SK-N-MC (cell line): ENCODE measurements at regions not wholly inside any gene's neighbourhood (a gene's known extent, or its start where the extent isn't known, plus 50 kb on each side); places are given as distances from the start of the nearest gene placed in this dataset.

Source experiments
- DNase-seq: peaks from one replicate; pipeline ENCODE4 v3.0.0-alpha.2; 2011; ENCODE audit warnings: low read depth, low spot score
- H3K27ac ChIP-seq: fragments of 200-600 bp; sonication (generic); 2 replicates; pipeline ENCODE4 v1.5.1; 2016; ENCODE audit warnings: mixed run types
- H3K36me3 ChIP-seq: fragments of 200-600 bp; sonication (generic); 2 replicates; pipeline ENCODE4 v1.6.1; 2017; ENCODE audit warnings: antibody characterized with exemption, low read length, mixed read lengths; ENCODE audit not compliant: insufficient read depth
- H3K4me3 ChIP-seq: fragments of 200-600 bp; sonication (generic); 2 replicates; pipeline ENCODE4 v1.5.1; 2016
- H3K9ac ChIP-seq: fragments of 200-600 bp; sonication (generic); 2 replicates; pipeline ENCODE4 v1.8.0; 2017; ENCODE audit warnings: mixed run types, mixed read lengths; ENCODE audit not compliant: insufficient read length
- H3K9me3 ChIP-seq: fragments of 200-600 bp; sonication (generic); 2 replicates; pipeline ENCODE4 v1.6.1; 2017; ENCODE audit warnings: low read depth, mild to moderate bottlenecking, antibody characterized with exemption, low read length, moderate library complexity, mixed read lengths
- EZH2 ChIP-seq: fragments of 200-600 bp; sonication (generic); IDR thresholded peaks from one replicate; pipeline ENCODE4 v1.6.1; 2017; ENCODE audit warnings: antibody characterized with exemption
- FOXP2 ChIP-seq: optimal IDR thresholded peaks from 2 replicates; pipeline ENCODE3; 2011; ENCODE audit warnings: mild to moderate bottlenecking, moderate library complexity; ENCODE audit not compliant: insufficient read depth; ENCODE audit errors: extremely low read length, control extremely low read depth
- POLR2AphosphoS5 ChIP-seq: IDR thresholded peaks from 2 replicates; pipeline ENCODE4 v1.6.1; 2012; ENCODE audit warnings: mild to moderate bottlenecking, low read depth, low read length, borderline replicate concordance

DNA sequence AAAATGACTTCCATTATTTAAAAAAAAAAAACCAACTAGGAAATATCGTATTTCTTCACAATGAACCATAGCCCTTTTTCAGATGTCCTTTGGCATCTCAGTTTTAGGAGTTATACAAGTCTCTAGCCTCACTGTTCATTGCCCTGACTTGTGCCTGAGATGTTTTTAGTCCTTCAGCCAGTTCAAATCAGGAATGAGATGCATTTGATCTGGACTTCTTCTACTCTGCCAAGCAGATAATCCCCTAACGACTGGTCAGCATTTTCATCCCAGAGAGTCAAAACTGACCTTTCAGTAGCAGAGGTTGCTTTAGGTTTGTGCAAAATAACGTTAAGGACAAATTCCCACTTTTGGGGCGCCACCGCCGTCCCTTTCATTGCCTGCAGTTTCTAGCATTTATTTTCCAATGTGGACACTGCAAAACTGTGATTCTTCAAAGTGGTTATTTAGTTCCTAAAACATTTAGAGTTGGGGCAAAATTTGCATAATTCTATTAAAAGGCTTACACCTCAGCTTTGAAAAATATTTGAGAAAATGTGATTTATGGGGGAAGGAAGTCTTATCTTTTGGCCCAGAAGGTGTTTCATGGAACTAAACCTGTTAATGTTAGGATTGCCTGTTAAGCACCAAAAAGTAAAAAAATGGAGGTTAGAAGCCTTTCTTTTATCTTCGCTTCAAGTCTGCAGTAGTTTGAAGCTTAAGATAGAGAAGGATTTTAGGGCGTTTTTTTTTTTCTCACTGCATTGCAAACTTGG, 152.0 kb upstream of the SGK1 start:
- H3K9ac ChIP-seq, result no peak overlapping the region
- DNase-seq, result no peak
- H3K27ac ChIP-seq, result no peak overlapping the region
- TF ChIP-seq FOXP2 (no peak), EZH2 (no peak)
- no peaks in the 10 kb centered on the region for H3K36me3 ChIP-seq
- no peak overlapping the region for H3K4me3 ChIP-seq
- no peaks in the 10 kb centered on the region for H3K9me3 ChIP-seq

DNA sequence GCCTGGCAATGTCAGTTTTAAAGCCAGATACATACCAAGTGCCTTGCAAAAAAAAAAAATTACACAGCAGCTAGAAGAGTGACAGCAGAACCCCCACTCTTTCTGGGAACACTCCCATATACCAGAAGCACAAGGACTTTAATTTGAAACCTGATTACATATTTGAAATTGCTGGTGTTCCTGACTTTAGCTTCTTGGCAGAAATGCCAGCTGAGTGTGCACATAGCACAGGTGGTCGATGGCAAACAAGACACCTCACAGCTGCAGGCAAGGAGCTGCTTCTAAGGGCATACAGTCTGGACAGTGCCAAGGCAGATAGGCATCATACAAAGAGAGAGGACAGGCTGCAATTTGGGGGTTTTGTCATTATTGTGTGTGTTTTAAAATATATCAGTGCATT, 150.7 kb upstream of the SGK1 start:
- no peak overlapping the region for H3K4me3 ChIP-seq
- no peak for DNase-seq
- H3K9me3 ChIP-seq, result no peaks in the 10 kb centered on the region
- TF ChIP-seq FOXP2, result no peak
- no peak for TF ChIP-seq EZH2
- TF ChIP-seq POLR2AphosphoS5, result no peak
- H3K36me3 ChIP-seq, result no peaks in the 10 kb centered on the region
- H3K27ac ChIP-seq, result no peak overlapping the region
- no peak overlapping the region for H3K9ac ChIP-seq

- Histone ChIP-seq H3K36me3 (no peaks in the 10 kb centered on the region), H3K9me3 (no peaks in the 10 kb centered on the region), H3K4me3 (no peak overlapping the region), H3K27ac (no peak overlapping the region), H3K9ac (no peak overlapping the region)
- DNase-seq, result no peak
- TF ChIP-seq POLR2AphosphoS5 (no peak), EZH2 (no peak)
These were observed 149.7 kb upstream of the SGK1 start for GRCh38 chr6:134467620-134468019.

GRCh38 chr6:134466771-134467525, 149.0 kb upstream of the SGK1 start:
- no peak overlapping the region for H3K27ac ChIP-seq
- DNase-seq, result no peak
- H3K4me3 ChIP-seq, result no peak overlapping the region
- H3K36me3 ChIP-seq, result no peaks in the 10 kb centered on the region
- TF ChIP-seq FOXP2 (no peak), EZH2 (no peak), POLR2AphosphoS5 (no peak)
- H3K9me3 ChIP-seq, result no peaks in the 10 kb centered on the region
- no peak overlapping the region for H3K9ac ChIP-seq

GRCh38 chr6:134464690-134465411, 146.9 kb upstream of the SGK1 start:
- H3K9me3 ChIP-seq, result no peaks in the 10 kb centered on the region
- no peak for DNase-seq
- no peak overlapping the region for H3K4me3 ChIP-seq
- no peak overlapping the region for H3K27ac ChIP-seq
- no peak overlapping the region for H3K9ac ChIP-seq
- TF ChIP-seq POLR2AphosphoS5, result no peak
- no peak for TF ChIP-seq EZH2
- no peak for TF ChIP-seq FOXP2
- H3K36me3 ChIP-seq, result no peaks in the 10 kb centered on the region

GRCh38 chr6:134458857-134459657, 141.1 kb upstream of the SGK1 start:
- no peak for TF ChIP-seq POLR2AphosphoS5
- TF ChIP-seq FOXP2, result no peak
- no peak for TF ChIP-seq EZH2
- Histone ChIP-seq H3K9me3 (no peaks in the 10 kb centered on the region), H3K27ac (no peak overlapping the region), H3K4me3 (no peak overlapping the region), H3K36me3 (no peaks in the 10 kb centered on the region), H3K9ac (no peak overlapping the region)
- no peak for DNase-seq

DNA sequence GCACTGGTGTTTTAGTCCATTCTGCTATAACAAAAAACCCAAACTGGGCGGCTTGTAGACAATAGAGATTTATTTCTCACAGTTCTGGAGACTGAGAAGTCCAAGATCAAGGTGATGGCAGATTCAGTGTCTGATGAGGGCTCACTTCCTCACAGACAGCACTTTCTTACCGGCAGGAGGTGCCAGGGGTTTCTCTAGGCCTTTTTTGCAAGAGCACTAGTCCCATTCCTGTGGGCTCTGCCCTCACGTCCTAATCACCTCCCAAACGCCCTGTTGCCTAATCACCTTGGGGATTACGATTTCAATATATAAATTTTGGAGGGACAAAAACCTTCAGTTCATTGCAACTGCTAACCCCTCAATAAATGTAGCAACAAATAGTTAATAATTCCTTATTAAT, 140.0 kb upstream of the SGK1 start:
- no peak overlapping the region for H3K9ac ChIP-seq
- H3K4me3 ChIP-seq, result no peak overlapping the region
- no peak for DNase-seq
- H3K27ac ChIP-seq, result no peak overlapping the region
- H3K36me3 ChIP-seq, result no peaks in the 10 kb centered on the region
- TF ChIP-seq POLR2AphosphoS5 (no peak), EZH2 (no peak), FOXP2 (no peak)
- no peaks in the 10 kb centered on the region for H3K9me3 ChIP-seq

DNA sequence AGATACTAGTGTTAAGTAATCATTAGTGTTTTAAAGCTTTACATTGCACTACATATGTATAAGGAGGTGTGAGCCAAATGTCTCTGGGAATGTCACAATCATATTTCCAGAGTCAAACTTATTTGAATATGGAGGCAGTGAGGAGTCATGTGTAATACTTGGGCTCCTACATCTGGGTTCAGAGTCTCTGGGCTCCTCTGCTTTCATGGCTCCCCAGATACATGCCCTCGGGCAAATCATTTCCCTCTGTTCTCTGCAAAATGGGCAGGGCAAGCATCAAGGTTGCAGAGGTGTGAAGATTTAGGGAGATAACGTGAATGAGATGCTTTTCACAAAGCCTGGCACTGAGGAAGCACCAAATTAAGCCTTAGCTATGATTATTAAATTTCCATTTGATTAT, 138.3 kb upstream of the SGK1 start:
- Histone ChIP-seq H3K9me3 (no peaks in the 10 kb centered on the region), H3K9ac (no peak overlapping the region), H3K4me3 (no peak overlapping the region), H3K27ac (no peak overlapping the region), H3K36me3 (no peaks in the 10 kb centered on the region)
- DNase-seq, result no peak
- no peak for TF ChIP-seq EZH2
- no peak for TF ChIP-seq POLR2AphosphoS5
- TF ChIP-seq FOXP2, result no peak
